NCI-H2227 treated with DMSO at 0.1 percent for 48 hours (cell line): ENCODE measurements at regions not wholly inside any gene's neighbourhood (a gene's known extent, or its start where the extent isn't known, plus 50 kb on each side); places are given as distances from the start of the nearest gene placed in this dataset.

ENCODE experiments used
- DNase-seq: peaks from one replicate; lab custom pipeline; 2025; lab: John Stamatoyannopoulos, UW

DNA sequence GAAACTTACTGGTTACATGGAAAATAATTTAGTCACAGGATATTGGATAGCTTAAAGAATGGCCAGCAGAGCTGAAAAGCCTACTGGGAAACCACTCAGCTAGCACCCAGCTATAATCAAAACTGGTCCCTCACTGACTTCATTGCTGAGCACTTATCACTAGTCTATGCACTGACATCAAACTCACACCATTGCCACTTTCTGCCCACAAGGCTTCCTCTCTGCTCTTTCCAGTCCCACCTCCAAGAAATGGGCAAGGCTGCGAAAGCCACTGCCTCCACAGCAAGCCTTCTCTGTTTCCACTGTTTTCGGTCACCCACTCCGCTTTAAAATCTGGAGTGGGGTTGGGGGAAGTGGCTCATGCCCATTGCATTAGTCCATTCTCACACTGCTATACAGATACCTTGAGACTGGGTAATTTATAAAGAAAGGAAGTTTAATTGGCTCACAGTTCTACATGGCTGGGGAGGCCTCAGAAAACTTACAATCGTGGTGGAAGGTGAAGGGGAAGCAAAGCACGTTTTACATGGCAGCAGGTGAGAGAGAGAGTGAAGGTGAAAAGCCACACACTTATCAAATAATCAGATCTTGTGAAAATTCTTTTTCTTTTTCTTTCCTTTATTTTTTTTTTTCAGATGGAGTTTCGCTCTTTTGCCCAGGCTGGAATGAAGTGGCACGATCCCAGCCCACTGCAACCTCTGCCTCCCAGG is 77.0 kb upstream of the CERS6 start:
- no peak for DNase-seq

- DNase-seq = no peak
Measured at GRCh38 chr2:168380500-168380899, 75.6 kb upstream of the CERS6 start.

- no peak for DNase-seq
Measured at GRCh38 chr2:168392024-168392423, 64.0 kb upstream of the CERS6 start.

GRCh38 chr2:168392797-168393196 is 63.3 kb upstream of the CERS6 start:
- DNase-seq = no peak

- no peak for DNase-seq
Measured at GRCh38 chr2:168394262-168394661, 61.8 kb upstream of the CERS6 start.

GRCh38 chr2:168396131-168396530 is 59.9 kb upstream of the CERS6 start:
- DNase-seq = no peak

GRCh38 chr2:168397629-168398028 is 58.4 kb upstream of the CERS6 start:
- no peak for DNase-seq

DNA sequence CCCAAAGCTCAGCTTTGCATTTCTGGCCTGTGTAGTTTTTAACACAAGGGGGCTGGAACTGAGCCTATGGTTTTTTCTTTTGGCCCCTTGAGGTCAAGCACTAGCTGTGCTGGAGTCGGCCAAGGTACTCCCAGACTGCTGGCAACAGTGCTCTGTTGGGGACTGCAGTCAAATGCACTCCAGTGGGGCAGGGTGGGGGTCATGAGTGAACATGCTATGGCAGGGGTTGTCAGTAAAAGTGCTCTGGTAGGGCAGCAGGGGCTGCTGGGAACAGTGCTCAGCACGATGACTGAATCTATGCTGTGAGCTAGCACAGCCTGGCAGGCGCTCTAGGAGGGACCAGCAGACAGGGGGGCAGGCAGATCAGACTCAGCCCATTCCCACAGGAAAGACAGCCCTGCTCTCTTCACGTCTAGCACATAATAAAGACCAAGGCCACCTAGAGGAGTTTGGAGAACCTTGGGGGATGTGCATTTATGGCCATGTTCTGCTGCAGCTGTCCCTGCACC is 55.0 kb upstream of the CERS6 start:
- DNase-seq = no peak

GRCh38 chr2:168401771-168402170 is 54.3 kb upstream of the CERS6 start:
- DNase-seq = no peak

GRCh38 chr2:168402531-168402930 is 53.5 kb upstream of the CERS6 start:
- no peak for DNase-seq

GRCh38 chr2:168403736-168404135 is 52.3 kb upstream of the CERS6 start:
- no peak for DNase-seq

DNA sequence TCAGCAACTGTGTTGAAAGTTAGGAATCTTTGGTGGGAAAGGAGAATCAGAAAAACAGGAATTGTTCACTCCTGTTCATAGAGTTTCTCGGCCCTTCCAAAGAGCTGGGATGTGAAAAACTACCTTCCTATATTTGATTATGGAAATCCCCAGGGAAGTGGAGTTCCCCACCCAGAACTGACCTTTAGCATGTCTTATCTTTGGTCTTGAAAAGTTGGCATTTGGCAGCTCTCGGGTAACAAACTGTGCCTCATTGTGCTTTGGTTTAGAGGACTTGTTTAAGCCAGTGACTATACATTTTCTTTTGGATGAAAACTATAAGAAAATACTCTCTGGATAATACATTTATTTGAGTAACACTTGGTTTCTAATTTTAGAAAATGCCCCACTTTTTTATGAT is 51.3 kb upstream of the CERS6 start:
- no peak for DNase-seq
